ENCODE measurements at regions not wholly inside any gene's neighbourhood (a gene's known extent, or its start where the extent isn't known, plus 50 kb on each side); places are given as distances from the start of the nearest gene placed in this dataset.

- no peak for TF ChIP-seq CTCF (IDR thresholded peaks at IDR 0.05; ENCODE audit: low read depth, low read length, poor library complexity, severe bottlenecking)
- TF ChIP-seq EZH2phosphoT487 (IDR thresholded peaks at IDR 0.05; ENCODE audit: borderline replicate concordance, low read length), result no peak
- no peak overlapping the region for H3K4me2 ChIP-seq (ENCODE audit: low read length)
- no peaks in the 10 kb centered on the region for H3K36me3 ChIP-seq (ENCODE audit: control insufficient read depth, low read length)
- no peaks in the 10 kb centered on the region for H3K4me1 ChIP-seq (ENCODE audit: control insufficient read depth, low read length)
- H3K4me3 ChIP-seq (ENCODE audit: low read length), result no peak overlapping the region
- H3K27ac ChIP-seq (ENCODE audit: low read depth, low read length), result no peak overlapping the region
- H4K20me1 ChIP-seq (ENCODE audit: control insufficient read depth, insufficient read depth, low read depth, low read length), result no peaks in the 10 kb centered on the region
- H3K27me3 ChIP-seq (ENCODE audit: control insufficient read depth, low read length), result peaks cover 4% of the 10 kb centered on the region; the same call in 1 of the 2 replicates
- H3K79me2 ChIP-seq (ENCODE audit: control insufficient read depth, low read length), result no peaks in the 10 kb centered on the region
- no peaks in the 10 kb centered on the region for H3F3A ChIP-seq (ENCODE audit: control insufficient read depth, insufficient read depth)
- H3K9me3 ChIP-seq (ENCODE audit: control insufficient read depth, insufficient read depth, low read length), result no peaks in the 10 kb centered on the region
- no peaks in the 10 kb centered on the region for H3K9me2 ChIP-seq (replicated peaks; ENCODE audit: control insufficient read depth, low read length)
Measured at GRCh38 chr2:172354347-172354746, 73.0 kb upstream of the ITGA6 start.

- Histone ChIP-seq H3K27ac (ENCODE audit: low read depth, low read length) (no peak overlapping the region), H4K20me1 (ENCODE audit: control insufficient read depth, insufficient read depth, low read depth, low read length) (no peaks in the 10 kb centered on the region), H3K9me2 (replicated peaks; ENCODE audit: control insufficient read depth, low read length) (no peaks in the 10 kb centered on the region), H3F3A (ENCODE audit: control insufficient read depth, insufficient read depth) (no peaks in the 10 kb centered on the region), H3K4me3 (ENCODE audit: low read length) (no peak overlapping the region), H3K9me3 (ENCODE audit: control insufficient read depth, insufficient read depth, low read length) (no peaks in the 10 kb centered on the region), H3K79me2 (ENCODE audit: control insufficient read depth, low read length) (no peaks in the 10 kb centered on the region), H3K4me2 (ENCODE audit: low read length) (no peak overlapping the region), H3K4me1 (ENCODE audit: control insufficient read depth, low read length) (no peaks in the 10 kb centered on the region), H3K27me3 (ENCODE audit: control insufficient read depth, low read length) (peaks cover 4% of the 10 kb centered on the region; the same call in 1 of the 2 replicates), H3K36me3 (ENCODE audit: control insufficient read depth, low read length) (no peaks in the 10 kb centered on the region)
- TF ChIP-seq EZH2phosphoT487 (IDR thresholded peaks at IDR 0.05; ENCODE audit: borderline replicate concordance, low read length) (no peak), CTCF (IDR thresholded peaks at IDR 0.05; ENCODE audit: low read depth, low read length, poor library complexity, severe bottlenecking) (no peak)
Measured at GRCh38 chr2:172357442-172357841, 69.9 kb upstream of the ITGA6 start.

- Histone ChIP-seq H3K4me1 (ENCODE audit: control insufficient read depth, low read length) (no peaks in the 10 kb centered on the region), H3K79me2 (ENCODE audit: control insufficient read depth, low read length) (no peaks in the 10 kb centered on the region), H3K4me3 (ENCODE audit: low read length) (no peak overlapping the region), H3K27me3 (ENCODE audit: control insufficient read depth, low read length) (no peaks in the 10 kb centered on the region), H3K27ac (ENCODE audit: low read depth, low read length) (no peak overlapping the region), H4K20me1 (ENCODE audit: control insufficient read depth, insufficient read depth, low read depth, low read length) (no peaks in the 10 kb centered on the region), H3K4me2 (ENCODE audit: low read length) (no peak overlapping the region), H3K36me3 (ENCODE audit: control insufficient read depth, low read length) (no peaks in the 10 kb centered on the region), H3K9me2 (replicated peaks; ENCODE audit: control insufficient read depth, low read length) (no peaks in the 10 kb centered on the region), H3F3A (ENCODE audit: control insufficient read depth, insufficient read depth) (no peaks in the 10 kb centered on the region), H3K9me3 (ENCODE audit: control insufficient read depth, insufficient read depth, low read length) (no peaks in the 10 kb centered on the region)
- TF ChIP-seq CTCF (IDR thresholded peaks at IDR 0.05; ENCODE audit: low read depth, low read length, poor library complexity, severe bottlenecking), result no peak
- TF ChIP-seq EZH2phosphoT487 (IDR thresholded peaks at IDR 0.05; ENCODE audit: borderline replicate concordance, low read length), result no peak
Measured at GRCh38 chr2:172358691-172359556, 68.5 kb upstream of the ITGA6 start.
